ENCODE measurements at regions not wholly inside any gene's neighbourhood (a gene's known extent, or its start where the extent isn't known, plus 50 kb on each side); places are given as distances from the start of the nearest gene placed in this dataset.

DNA sequence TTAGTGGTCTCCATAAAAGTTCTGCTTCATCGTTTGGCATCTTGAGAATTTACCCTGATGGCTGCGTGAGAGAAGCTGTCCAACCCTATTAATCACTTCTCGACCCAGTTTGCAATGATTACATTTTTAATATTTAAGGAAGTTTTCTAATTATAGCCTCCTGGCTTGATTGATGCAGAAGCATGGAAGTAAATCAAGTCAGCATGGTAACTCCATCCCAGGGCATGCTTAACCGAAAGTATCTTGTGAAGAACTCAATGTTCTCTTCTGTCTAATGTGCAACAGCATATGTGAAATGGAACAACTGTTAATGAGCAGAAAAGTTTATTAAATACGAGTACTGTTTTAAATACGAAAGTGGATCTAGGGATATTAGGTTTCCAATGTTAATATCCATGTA is 278.9 kb upstream of the CD180 start:
- H3K4me3 ChIP-seq: no peak overlapping the region
- CTCF ChIA-PET: no interaction called here
- BruUV-seq (replicated peaks): no TSS peak
- RAD21 ChIA-PET (ENCODE audit: unreplicated experiment): no interaction called here
- H3K9me3 ChIP-seq (replicated peaks; ENCODE audit: control insufficient read depth, insufficient read depth, low read length): no peaks in the 10 kb centered on the region
- no peaks in the 10 kb centered on the region for H4K20me1 ChIP-seq (ENCODE audit: control insufficient read depth, insufficient read depth)
- WGBS (ENCODE audit: insufficient coverage, insufficient replicate concordance, low lambda C conversion rate, missing lambda C conversion rate): 40% methylated on average over 6 of the region's 6 CpGs
- POLR2A ChIA-PET: no interaction called here
- intact Hi-C loops (cut with micrococcal nuclease; ENCODE audit: unreplicated experiment): no loop called here
- H3K27me3 ChIP-seq (replicated peaks in 1 of 2; ENCODE audit: control insufficient read depth in 2 of 2, insufficient read depth in 2 of 2, low read length in 1 of 2): no peaks in the 10 kb centered on the region
- no peak overlapping the region for H3K27ac ChIP-seq (ENCODE audit: control insufficient read depth, insufficient read depth)
- no peak for TF ChIP-seq HDGF (IDR thresholded peaks at IDR 0.05)
- TF ChIP-seq NRF1 (conservative IDR thresholded peaks at IDR 0.05; ENCODE audit: low read depth, low read length): no peak
- TF ChIP-seq, protein P1, sequence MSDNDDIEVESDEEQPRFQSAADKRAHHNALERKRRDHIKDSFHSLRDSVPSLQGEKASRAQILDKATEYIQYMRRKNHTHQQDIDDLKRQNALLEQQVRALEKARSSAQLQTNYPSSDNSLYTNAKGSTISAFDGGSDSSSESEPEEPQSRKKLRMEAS (IDR thresholded peaks at IDR 0.05; ENCODE audit: low read depth, low read length): no peak
- TF ChIP-seq, protein P2, sequence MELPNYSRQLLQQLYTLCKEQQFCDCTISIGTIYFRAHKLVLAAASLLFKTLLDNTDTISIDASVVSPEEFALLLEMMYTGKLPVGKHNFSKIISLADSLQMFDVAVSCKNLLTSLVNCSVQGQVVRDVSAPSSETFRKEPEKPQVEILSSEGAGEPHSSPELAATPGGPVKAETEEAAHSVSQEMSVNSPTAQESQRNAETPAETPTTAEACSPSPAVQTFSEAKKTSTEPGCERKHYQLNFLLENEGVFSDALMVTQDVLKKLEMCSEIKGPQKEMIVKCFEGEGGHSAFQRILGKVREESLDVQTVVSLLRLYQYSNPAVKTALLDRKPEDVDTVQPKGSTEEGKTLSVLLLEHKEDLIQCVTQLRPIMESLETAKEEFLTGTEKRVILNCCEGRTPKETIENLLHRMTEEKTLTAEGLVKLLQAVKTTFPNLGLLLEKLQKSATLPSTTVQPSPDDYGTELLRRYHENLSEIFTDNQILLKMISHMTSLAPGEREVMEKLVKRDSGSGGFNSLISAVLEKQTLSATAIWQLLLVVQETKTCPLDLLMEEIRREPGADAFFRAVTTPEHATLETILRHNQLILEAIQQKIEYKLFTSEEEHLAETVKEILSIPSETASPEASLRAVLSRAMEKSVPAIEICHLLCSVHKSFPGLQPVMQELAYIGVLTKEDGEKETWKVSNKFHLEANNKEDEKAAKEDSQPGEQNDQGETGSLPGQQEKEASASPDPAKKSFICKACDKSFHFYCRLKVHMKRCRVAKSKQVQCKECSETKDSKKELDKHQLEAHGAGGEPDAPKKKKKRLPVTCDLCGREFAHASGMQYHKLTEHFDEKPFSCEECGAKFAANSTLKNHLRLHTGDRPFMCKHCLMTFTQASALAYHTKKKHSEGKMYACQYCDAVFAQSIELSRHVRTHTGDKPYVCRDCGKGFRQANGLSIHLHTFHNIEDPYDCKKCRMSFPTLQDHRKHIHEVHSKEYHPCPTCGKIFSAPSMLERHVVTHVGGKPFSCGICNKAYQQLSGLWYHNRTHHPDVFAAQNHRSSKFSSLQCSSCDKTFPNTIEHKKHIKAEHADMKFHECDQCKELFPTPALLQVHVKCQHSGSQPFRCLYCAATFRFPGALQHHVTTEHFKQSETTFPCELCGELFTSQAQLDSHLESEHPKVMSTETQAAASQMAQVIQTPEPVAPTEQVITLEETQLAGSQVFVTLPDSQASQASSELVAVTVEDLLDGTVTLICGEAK (IDR thresholded peaks at IDR 0.05; ENCODE audit: borderline replicate concordance): no peak
- TF ChIP-seq HDAC2 (IDR thresholded peaks at IDR 0.05): no peak
- TF ChIP-seq EGR1 (IDR thresholded peaks at IDR 0.05; ENCODE audit: borderline replicate concordance in 1 of 2, low read depth in 2 of 2, low read length in 2 of 2): no peak
- TF ChIP-seq ESRRA (IDR thresholded peaks at IDR 0.05; ENCODE audit: low read length): no peak
- no peak for TF ChIP-seq TCF12 (IDR thresholded peaks at IDR 0.05; ENCODE audit: low read depth, low read length)
- no peak for TF ChIP-seq SMAD5 (IDR thresholded peaks at IDR 0.05; ENCODE audit: low read depth)
- TF ChIP-seq, protein P3, sequence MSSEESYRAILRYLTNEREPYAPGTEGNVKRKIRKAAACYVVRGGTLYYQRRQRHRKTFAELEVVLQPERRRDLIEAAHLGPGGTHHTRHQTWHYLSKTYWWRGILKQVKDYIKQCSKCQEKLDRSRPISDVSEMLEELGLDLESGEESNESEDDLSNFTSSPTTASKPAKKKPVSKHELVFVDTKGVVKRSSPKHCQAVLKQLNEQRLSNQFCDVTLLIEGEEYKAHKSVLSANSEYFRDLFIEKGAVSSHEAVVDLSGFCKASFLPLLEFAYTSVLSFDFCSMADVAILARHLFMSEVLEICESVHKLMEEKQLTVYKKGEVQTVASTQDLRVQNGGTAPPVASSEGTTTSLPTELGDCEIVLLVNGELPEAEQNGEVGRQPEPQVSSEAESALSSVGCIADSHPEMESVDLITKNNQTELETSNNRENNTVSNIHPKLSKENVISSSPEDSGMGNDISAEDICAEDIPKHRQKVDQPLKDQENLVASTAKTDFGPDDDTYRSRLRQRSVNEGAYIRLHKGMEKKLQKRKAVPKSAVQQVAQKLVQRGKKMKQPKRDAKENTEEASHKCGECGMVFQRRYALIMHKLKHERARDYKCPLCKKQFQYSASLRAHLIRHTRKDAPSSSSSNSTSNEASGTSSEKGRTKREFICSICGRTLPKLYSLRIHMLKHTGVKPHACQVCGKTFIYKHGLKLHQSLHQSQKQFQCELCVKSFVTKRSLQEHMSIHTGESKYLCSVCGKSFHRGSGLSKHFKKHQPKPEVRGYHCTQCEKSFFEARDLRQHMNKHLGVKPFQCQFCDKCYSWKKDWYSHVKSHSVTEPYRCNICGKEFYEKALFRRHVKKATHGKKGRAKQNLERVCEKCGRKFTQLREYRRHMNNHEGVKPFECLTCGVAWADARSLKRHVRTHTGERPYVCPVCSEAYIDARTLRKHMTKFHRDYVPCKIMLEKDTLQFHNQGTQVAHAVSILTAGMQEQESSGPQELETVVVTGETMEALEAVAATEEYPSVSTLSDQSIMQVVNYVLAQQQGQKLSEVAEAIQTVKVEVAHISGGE (CRISPR knock-in tag; IDR thresholded peaks at IDR 0.05): no peak
- no peak for TF ChIP-seq STAT3 (IDR thresholded peaks at IDR 0.05; ENCODE audit: low read depth, low read length)
- TF ChIP-seq ZNF622 (IDR thresholded peaks at IDR 0.05): no peak
- TF ChIP-seq JUNB (IDR thresholded peaks at IDR 0.05): no peak
- no peak for TF ChIP-seq MYB (IDR thresholded peaks at IDR 0.05; ENCODE audit: borderline replicate concordance, low read depth, low read length)
- no peak for TF ChIP-seq IKZF1 (conservative IDR thresholded peaks at IDR 0.05)
- no peak for TF ChIP-seq CREM (IDR thresholded peaks at IDR 0.05; ENCODE audit: low read depth)
- no peak overlapping the region for H3K9ac ChIP-seq (ENCODE audit: control insufficient read depth, insufficient read depth, low read length)
- in situ Hi-C loops (cut with MboI): no loop called here
- SMC1A ChIA-PET (ENCODE audit: uncharacterized antibody, unreplicated experiment): no interaction called here
- no peaks in the 10 kb centered on the region for H3K4me1 ChIP-seq (ENCODE audit: control insufficient read depth, insufficient read depth, low read length)
- H3K4me2 ChIP-seq (ENCODE audit: control insufficient read depth, insufficient read depth): no peak overlapping the region
- FAIRE-seq (no peak), ATAC-seq (no peak), DNase-seq (ENCODE audit: low read depth, low spot score) (no peak)
- H3K79me2 ChIP-seq (ENCODE audit: control insufficient read depth, insufficient read depth, low read length): no peaks in the 10 kb centered on the region
- no peak overlapping the region for H2AFZ ChIP-seq (ENCODE audit: control insufficient read depth, low read depth, low read length)
- H3K36me3 ChIP-seq (ENCODE audit: control insufficient read depth in 2 of 2, insufficient read depth in 2 of 2, low read length in 1 of 2): no peaks in the 10 kb centered on the region
